A204.1 (cell line): ENCODE measurements at regions not wholly inside any gene's neighbourhood (a gene's known extent, or its start where the extent isn't known, plus 50 kb on each side); places are given as distances from the start of the nearest gene placed in this dataset.

Source experiments
- FAIRE-seq: peaks from 2 replicates; lab custom pipeline; 2012; peaks lifted over from hg19 to GRCh38; lab: Jason Lieb, UNC

DNA sequence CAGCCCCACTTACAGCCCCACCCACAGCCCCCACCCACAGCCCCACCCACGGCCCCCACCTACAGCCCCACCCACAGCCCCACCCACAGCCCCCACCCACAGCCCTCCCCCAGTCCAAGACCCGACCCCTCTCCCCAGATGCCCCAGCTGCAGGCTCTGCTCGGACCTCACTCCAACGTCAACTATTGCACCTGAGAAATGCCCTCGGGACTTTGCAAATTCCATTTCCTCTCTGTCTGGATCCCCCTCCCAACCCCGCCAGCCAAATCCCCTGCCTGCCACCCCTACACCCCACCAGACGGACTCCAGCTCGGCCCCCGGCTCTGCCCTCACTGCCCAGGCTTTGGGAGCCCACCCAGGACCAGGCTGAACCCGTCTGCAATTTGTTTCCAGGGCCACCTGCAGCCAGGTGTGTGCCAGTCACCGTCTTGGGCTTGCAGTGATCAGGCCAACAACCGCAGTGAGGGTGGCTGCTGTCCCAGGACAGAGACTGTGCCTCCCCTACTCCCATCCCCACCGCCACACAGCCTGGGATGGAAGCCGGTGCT is 662.8 kb downstream of the BRD1 start:
- FAIRE-seq, result no peak

DNA sequence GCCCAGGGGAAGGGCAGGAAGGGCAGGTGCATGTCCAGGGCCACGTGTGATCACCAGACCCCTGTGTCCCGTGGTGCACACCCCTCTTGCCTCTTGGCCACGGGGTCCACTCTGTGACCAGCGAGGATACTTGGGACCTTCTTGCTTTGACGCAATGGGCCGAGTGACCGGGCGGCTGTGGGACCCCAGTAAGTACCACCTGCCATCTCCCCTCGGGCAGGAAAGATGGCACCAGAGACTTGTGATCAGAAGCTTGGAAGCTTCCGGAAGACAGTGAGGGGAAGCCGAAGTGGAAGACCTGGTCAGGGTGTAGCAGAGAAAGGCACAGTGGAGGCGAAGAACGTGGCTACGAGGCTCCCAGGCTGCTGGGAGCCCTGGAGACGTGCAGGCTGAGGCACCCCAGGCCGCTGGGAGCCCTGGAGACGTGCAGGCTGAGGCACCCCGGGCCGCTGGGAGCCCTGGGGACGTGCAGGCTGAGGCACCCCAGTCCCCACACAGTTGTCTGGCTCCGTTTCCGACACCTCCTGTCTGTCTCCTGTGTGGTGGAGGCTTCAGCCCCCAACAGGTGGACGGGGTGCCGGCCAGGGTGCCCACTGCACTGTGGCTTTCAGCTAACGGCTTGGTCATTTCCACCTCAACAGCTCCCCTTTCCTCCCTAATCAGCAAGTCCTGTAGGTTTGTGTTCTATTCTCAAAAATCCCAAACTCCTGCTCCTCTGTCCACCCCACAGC is 663.5 kb downstream of the BRD1 start:
- FAIRE-seq, result no peak

DNA sequence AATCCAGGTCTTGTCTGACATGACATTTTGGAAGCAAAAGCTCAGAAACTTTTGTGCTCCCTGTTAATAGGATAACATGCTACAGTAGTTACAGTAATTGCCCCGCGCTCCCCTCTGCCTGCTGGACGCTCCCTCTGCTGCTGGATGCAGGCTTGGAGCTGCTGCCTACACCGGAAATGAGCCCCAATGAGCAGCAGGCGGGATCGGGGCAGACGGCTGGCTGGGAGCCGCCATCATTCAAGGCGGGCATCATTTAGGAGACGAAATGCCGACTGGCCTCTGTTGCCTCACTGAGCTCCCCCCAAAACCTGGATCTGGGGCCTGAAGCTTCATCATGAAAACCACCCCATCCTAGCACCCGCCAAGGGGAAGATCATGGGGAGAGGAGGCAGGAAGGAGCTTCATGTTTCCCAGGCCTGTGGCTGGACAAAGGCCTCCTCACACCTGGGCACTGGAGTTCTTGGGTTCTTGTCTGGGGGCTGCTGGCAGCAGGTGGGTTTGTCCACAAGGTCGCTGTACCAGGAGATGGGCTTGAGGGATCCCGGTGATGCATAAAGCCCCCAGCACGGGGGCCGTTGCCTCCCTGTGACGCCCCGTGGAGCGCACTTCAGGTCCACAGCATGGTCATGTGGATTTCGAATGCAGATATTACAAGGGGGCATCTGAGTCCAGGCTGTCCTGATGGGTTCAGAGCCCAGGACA is 664.3 kb downstream of the BRD1 start:
- no peak for FAIRE-seq

DNA sequence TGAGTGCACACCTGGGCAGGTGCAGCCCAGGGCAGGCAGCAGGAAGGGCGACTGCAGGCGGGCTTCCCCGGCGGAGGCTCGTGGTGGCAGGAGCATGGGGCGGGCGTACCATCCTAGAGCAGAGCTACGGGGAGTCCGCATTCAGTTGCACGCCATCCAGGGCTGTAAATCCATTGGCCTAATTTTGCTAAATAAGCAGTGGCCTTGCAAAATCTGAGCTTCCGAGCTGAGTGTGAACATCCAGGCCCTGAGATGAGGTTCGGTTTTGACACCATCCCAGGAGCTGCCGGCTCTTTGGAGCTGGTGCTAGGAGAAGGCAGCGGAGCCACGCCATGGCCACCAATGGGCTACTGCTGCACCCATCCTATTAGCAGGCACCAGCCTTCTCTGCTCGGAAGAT is 664.8 kb downstream of the BRD1 start:
- FAIRE-seq, result no peak

GRCh38 chr22:49161002-49161850 is 666.4 kb downstream of the BRD1 start:
- no peak for FAIRE-seq

GRCh38 chr22:49160261-49161001 is 667.2 kb downstream of the BRD1 start:
- FAIRE-seq, result no peak

DNA sequence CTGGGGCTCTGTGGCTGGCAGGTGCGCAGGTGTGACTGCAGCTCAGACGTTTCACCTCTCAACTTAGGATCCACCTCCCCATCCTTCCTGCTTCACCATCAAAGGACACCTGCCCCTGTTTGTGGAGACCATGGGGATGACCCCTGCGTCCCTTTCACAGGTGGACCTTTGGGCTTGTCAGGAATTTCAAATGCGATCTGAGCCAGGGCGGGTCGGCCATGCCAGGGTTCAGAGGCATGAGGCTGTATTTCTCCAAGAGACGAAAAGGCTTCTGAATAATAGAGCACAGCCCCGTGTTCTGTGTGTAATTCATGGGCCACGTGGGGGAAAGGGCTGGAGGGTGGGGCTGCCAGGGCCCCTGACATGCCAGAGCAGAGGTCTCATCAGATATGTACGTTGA is 668.0 kb downstream of the BRD1 start:
- no peak for FAIRE-seq

DNA sequence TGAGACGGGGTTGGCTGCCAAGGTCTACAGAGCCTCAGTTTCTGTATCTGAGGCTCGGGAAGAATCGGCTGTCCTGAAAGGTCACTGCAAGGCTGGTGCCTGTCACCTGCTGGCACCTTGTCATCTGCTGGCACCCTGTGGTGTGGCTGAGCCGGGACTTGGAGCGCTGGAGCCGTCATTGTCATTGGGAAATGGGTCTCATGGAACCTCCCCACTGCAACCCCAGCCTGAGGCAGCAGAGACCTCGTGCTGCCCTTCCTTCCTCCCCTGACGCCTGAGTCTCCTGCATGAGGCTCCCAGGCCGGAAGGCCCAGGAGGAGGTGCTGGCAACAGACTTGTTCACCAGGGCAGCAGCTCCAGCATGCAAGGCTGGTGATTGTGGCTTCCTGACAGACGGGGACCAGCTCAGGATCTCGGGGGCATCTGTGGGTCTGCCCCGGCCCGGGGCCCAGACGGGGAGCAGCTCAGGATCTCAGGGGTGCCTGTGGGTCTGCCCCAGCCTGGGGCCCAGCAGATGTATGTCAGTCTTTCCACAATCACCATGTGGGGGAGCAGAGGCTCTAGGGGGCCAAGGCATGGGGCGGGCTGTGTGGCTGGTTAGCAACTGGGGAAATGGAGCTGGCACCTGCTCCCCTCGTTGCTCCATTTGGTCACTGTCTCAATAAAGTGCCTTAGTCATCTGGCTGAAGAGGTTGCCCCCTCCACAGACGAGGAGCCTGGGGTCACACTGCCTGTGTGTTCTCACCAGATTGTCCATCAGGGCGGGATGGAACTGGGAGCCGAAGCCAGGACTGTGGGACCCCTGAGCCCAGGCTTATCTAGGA is 668.7 kb downstream of the BRD1 start:
- no peak for FAIRE-seq

DNA sequence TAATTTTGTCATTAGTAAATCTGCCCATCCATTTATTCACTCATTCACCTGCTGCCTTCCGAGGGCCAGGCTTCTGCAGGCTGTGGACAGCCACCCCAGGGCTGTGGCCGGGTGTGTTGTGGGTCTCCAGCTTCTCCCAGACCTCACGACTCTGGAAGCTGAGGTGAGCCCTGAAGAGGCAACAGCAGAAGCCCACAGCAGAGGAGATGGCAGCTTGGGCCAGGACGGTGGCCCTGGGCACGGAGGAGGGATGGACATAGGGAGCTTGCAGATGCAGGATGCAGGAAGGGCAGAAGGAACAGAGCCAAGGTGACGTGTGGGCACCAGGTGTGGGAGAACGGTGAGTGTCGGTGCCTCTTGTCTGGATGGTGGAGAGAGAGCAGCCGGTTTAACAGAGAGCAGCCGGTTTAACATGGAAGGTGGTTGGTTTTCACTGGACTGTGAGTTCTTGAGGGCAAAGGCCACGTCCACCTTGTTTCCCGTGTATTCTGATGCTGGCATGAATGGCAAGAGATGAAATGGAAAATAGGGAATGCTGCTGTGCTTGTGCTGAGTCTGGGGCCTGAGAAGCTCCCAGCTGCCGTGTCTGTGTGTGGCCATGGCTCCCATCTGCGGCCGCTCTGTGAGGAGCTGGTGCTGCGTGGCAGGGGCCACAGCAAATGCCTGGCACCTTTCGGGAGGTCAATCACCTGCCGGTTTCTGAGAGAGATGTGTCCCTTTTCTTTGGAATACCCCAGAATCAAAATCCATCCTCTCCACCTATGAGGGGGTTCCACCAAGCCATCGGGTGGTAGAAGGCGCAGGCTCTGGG is 669.9 kb downstream of the BRD1 start:
- FAIRE-seq, result no peak

GRCh38 chr22:49156662-49157285 is 670.9 kb downstream of the BRD1 start:
- FAIRE-seq, result no peak

GRCh38 chr22:49155770-49156580 is 671.7 kb downstream of the BRD1 start:
- FAIRE-seq, result no peak

GRCh38 chr22:49155039-49155769 is 672.5 kb downstream of the BRD1 start:
- no peak for FAIRE-seq

- FAIRE-seq, result no peak
These were observed 673.2 kb downstream of the BRD1 start for GRCh38 chr22:49154433-49154832.

DNA sequence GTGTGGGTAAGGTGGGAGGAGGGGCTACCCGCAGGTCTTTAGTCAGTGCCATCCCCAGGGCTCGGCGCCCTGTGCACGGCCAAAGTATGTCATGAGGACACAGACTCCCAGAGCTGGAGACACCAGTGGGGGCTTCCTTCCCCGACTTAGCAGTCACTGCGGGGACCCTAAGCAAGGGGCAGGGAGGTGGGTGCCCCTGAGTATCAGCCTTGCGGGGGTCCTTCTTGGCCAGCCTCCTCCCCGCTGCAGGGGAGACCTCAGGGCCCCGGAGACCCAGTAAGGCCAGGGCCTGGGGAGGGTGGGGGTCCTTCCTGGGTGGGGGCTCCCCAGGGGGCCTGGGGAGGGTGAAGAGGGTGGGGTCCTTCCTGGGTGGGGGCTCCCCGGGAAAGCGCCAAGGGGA is 673.8 kb downstream of the BRD1 start:
- FAIRE-seq, result no peak

- no peak for FAIRE-seq
These were observed 674.5 kb downstream of the BRD1 start for GRCh38 chr22:49152939-49153770.

DNA sequence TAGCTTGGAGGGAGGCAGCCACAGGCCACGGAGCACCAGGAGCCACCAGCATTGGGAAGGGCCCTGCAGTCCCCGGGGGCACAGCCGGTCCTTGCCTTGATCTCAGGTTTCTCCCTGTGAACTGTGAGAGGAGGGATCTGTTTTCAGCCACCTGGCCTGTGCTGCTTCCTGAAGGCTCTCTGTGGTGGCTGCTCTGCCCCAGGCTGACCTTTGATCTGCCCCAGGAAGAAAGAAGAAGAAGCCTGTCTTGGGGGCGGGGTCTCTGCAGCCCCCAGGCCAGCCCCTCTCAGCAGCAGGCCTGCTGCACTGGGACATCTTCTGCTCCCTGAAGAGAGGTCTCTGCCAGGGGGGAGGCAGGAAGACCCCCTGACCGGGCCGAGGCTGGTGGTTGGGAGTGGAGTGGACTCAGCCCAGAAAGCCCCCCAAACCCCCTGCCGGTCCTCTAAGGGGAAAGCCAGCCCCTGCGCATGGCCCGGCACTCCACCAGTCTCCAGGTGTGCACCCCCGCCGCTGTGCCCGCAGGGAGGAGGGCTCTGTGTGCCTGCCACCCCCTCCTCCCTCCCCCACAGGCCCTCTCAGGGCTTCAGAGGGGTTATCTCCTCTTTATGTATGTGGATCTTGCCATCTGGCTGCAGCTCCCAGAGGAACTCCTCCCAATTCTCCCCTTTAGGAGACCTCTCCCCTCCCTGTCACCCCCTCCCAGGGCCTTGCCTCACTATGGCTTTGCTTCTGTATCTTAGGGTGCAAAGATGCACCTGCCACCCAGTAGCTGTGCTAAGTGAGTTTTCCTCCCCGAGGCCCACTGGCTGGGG is 675.3 kb downstream of the BRD1 start:
- FAIRE-seq, result no peak
